HG02678 (cell line): ENCODE measurements at regions not wholly inside any gene's neighbourhood (a gene's known extent, or its start where the extent isn't known, plus 50 kb on each side); places are given as distances from the start of the nearest gene placed in this dataset.
"Not testable (repeated sequence)": the region's sequence is repeated elsewhere in the genome, so short reads cannot be mapped to it uniquely, and the experiment has no call there.

Source experiments
- ATAC-seq: cut with Tn5 transposase; IDR thresholded peaks from one replicate; pipeline ENCODE4 v1.9.1; 2021; ENCODE audit warnings: mild to moderate bottlenecking, moderate library complexity; ENCODE audit not compliant: unreplicated experiment

GRCh38 chr10:61018146-61018545 is 74.2 kb upstream of the RHOBTB1 start:
- no peak for ATAC-seq

- ATAC-seq, result no peak
Measured at GRCh38 chr10:61016630-61017029, 72.6 kb upstream of the RHOBTB1 start.

- ATAC-seq, result no peak
Measured at GRCh38 chr10:61016007-61016406, 72.0 kb upstream of the RHOBTB1 start.

- no peak for ATAC-seq
Measured at GRCh38 chr10:61010863-61011262, 66.9 kb upstream of the RHOBTB1 start.

- ATAC-seq, result not testable (repeated sequence)
Measured at GRCh38 chr10:61003069-61003468, 59.1 kb upstream of the RHOBTB1 start.

- ATAC-seq, result no peak
Measured at GRCh38 chr10:61001731-61002122, 57.7 kb upstream of the RHOBTB1 start.

GRCh38 chr10:61000769-61001730 is 57.1 kb upstream of the RHOBTB1 start:
- no peak for ATAC-seq

GRCh38 chr10:60998932-60999331 is 54.9 kb upstream of the RHOBTB1 start:
- no peak for ATAC-seq

GRCh38 chr10:60994128-60994527 is 50.1 kb upstream of the RHOBTB1 start:
- ATAC-seq, result no peak
